ENCODE measurements at regions not wholly inside any gene's neighbourhood (a gene's known extent, or its start where the extent isn't known, plus 50 kb on each side); places are given as distances from the start of the nearest gene placed in this dataset.

DNA sequence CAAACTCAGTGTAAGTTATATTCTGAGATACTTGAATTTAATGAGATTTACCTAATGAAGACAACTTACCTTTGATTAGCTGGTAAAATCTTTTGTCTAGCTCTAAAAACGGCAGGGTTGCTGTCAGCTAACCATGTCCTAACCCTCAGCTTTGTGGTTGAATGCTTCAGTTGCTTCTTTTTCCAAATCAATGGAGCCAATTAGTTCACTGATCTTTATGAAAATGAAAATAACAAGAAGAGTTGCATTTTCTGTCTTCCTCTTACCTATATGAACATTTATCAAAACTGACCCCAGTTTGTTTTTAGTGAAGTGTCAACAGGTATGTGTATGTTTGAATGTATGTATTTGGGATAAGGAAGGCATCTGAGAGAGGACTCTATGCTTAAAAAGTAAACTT is 253.1 kb upstream of the MTPN start:
- DNase-seq = no peak

DNA sequence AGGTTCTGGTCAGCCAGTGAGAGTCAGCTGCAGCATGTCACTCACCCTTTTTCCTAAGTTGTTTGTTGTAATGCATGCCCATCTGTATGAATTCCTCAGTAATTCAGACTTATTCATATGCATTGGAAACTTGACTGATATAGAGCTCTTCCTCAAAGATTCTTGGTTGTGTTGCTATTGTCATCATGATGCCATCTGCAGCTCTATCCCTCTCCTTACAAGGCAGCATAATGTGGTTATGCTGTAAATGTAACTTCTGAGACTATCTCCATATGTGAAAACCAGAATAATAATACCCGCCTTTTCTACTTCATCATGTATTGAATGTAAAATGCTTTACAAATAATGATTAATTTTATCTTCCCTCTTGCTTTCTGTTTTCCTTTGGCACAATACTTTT is 252.6 kb upstream of the MTPN start:
- no peak for DNase-seq

DNA sequence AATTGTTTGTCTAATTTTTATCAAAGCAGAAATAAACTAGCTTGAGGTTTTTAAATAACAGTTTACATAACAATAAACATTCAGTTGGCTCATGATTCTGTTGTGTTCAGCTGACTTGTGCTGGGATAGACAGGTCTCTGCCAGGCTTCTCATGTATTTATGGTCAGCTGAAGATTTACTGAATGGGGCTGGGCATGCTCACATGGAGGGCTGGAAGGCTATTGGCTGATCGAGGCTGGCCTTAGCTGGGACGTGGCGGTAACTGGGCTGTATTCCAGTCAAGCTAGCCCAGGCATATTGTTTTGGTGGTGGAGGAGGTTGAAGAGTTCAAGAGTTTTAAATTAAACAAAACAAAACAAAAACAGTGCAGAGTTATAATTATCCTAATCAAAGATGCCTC is 251.0 kb upstream of the MTPN start:
- DNase-seq = no peak

DNA sequence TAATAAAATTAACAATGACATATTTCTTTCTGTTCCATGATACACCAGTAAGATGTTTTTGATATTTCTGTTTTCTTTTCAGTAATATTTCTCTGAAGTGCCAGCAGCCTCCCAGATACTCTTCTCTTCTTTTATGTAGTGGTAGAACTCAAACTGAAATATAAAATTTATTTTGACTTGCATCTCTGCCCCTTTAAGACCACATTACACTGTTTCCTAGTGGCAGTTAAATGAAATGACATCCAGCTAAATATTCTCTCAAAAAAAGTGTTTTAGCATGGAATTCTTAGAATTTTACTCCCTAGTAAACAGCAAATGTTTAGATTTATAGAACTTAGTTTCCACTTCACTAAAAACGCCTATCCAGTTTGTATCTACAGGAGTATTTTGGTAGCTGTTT is 237.2 kb upstream of the MTPN start:
- no peak for DNase-seq

DNA sequence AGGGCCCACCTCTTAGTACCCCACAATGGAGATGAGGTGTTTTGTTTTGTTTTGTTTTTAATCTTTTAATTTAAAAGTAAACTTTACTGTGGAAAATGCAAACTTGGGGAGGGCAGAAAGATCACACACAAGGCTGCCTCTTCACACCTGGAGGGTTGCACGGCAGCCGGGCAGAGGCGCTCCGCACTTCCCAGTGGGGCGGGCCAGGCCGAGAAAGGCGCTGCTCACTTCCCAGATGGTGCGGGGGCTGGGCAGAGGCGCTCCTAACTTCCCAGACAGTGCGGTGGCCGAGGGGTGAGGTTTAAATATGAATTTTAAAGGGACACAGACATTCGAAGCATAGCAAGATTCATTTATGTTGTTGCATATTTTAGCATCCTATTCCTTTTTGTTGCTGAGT is 235.9 kb upstream of the MTPN start:
- DNase-seq = no peak

DNA sequence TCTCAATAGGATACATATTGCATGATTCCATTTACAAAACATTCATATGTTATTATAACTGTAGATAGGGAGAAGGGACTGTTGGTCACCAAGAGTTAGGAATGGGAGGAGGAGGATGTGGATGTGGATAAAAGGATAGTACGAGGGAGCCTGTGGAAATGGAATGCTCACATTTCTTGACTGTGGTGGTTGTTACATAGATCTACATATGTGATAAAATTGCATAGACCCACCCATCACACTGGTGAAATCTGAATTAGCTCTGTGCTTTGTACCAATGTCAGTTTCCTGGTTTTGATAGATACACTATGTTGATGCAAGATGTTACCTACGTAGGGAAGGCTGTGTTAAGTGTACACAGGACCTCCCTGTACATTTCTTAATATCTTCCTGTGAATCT is 233.5 kb upstream of the MTPN start:
- DNase-seq = no peak

DNA sequence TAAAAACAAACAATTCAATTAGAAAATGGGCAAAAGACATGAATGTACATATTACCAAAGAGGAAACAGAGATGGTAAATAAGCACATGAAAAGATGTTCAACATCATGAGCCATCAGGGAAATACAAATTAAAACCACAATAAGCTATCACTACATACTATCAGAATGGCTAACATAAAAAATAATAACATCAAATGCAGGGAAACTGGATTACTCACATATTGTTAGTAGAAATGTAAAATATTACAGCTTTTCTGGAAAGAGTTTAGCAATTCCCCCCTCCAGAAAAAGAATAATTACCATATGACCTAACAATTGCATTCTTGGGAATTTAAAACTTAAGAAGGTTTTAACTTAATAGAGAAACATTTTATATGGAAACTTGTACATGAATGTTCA is 232.9 kb upstream of the MTPN start:
- DNase-seq = no peak

DNA sequence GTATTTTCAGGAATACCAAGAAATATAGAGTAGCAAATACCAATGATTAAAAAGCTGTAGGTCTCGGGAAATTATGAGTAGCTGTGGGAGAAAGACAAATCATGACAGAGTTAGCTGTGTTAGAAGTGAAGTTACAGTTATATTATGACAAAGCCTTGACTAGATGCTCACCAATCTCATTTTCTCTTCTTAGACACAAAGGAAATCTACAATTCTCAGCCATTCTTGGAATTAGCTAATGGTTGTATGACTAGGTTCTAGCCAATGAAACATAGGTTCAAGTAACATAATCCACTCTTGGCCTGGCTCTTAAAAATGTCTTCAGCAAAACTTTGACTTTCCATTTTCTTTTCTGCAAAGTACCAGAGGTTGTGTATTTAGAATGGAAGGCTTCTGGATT is 228.8 kb upstream of the MTPN start:
- DNase-seq = no peak

DNA sequence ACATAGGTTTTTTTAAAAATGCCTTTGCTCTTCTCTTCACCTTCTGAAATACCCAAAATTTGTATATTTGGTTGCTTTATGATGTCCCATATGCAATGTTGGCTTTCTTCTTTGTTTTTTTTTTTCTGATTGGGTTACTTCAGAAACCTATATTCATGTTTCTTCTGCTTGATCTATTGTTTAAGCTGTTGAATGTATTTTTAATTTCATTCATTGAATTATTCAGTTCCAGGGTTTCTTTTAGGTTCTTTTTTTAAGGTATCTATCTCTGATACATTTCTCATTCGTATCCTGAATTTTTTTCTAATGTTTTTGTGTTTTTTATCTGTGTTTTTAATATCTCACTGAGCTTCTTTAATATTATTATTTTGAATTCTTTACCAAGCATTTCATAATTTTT is 221.0 kb upstream of the MTPN start:
- DNase-seq = no peak

DNA sequence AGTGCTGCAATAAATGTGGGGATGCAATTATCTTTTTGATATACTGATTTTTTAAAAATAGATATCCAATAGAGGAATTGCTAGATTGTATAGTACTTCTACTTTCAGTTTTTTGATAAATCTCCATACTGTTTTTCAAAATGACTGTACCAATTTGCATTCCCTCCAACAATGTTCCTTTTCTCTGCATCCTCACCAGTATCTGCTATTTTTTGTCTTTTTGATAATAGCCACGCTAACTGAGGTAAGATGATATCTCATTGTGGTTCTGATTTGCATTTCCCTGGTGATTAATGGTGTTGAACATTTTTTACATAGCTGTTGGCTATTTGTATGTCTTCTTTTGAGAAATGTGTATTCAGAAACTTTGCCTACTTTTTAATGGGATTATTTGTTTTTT is 217.7 kb upstream of the MTPN start:
- DNase-seq = no peak

DNA sequence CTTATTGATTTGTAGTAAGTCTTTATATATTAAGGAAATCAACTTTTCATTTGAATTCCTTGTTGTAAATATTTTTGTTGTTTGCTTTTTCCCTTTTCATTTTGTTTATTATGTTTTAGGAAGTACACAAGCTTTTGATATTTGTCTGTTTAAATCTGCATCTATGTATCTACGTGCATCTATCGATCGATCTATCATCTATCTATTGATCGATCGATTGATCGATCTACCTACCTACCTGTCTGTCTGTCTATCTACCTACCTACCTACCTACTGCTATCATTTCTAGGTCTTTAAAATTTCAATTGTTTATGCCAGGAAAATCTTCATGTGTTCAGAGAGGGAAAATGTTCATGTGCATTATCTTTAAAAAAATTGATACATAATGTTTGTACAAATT is 216.8 kb upstream of the MTPN start:
- no peak for DNase-seq

DNA sequence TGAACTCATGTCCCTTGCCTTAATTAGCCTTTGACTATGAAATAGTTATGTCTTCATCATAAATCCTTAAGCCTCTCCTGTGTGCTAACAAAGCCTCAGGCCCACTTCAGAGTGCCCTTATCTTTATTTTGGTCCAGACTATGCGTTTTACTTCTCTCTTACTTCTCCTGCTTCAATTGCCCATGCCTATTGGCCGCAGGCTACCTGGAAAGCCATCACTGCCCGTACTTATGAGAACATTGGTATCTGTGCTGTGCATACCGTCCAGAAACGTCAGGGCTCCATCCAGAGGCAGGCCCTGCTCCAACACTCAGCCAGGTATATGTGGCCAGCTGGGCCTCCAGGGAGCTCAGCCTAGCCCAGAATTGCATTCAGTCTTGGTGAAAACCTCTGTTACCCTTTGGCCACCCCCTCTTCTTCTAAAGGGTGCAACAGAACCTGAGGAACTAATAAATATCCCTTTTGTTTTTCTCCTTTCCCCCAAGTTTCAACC is 212.4 kb upstream of the MTPN start:
- DNase-seq = no peak

DNA sequence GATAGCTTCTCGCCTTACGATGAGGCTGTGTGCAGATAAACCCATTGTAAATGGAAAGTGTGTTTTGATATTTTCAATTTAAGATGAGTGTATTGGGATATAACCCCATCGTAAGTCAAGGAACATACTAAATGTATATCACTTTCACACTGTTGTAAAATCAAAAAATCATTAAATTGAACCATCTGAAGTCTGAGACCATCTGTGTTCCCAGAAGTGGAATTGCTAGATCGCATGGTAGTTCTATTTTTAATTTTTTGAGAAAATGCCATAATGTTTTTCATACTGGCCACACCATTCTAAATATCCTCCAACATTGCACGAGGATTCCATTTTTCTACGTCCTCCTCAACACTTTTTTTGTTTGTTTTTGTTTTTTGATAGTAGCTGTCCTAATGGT is 209.1 kb upstream of the MTPN start:
- no peak for DNase-seq

DNA sequence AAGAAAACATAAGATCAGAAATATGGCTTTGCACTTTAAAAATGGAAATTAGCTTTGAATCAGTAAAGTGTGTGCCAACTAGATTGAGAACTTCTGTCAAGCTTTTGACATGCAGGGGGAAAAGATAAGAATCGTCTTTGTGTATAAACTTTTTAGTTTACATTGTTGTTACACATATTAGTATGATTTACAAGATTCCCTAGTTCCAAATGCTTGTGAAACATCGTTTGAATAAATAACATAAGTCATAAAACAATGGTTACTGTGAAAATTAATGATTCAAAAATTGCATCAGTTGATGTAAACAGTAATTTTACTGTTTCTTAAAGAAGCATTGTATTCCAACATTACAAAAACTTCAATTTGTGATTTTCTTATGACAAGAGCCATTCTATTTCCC is 207.6 kb upstream of the MTPN start:
- DNase-seq = no peak

DNA sequence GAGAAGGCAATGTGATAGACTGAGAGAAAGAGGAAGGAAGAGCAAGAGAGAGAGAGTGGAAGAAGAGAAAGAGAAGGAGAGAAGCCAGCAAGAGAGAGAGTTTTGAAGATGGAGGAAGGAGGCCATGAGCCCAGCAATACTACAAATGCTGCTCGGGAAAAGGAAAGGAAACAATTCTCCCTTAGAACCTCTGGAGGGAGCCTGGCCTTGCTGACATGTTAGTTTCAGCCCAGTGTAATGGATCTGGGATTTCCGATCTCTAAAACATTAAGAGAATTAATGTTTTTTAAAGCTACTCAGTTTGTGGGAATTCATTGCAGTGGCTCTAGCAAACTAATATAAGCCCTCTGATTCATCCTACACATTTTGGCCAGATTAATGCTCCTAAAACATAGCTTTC is 206.8 kb upstream of the MTPN start:
- no peak for DNase-seq

DNA sequence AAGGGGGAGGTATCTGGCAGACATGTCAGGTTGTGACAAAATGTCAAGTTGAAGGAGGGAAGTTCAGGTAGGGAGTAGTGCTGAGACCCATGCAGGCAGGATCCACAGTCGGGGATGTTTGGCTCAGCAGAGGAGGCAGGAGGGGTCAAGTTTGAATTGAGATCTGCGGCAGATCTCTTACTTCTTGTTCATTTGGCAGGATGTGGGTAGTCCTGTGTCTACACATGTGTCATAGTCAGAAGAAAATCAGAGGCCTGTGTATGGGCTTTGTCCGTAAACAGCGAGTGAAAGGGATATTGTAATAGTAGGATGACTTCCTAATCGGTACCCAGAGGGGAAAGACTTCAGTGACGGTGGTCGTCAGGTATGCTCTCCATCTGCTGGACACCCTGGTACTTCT is 203.8 kb upstream of the MTPN start:
- DNase-seq = no peak

DNA sequence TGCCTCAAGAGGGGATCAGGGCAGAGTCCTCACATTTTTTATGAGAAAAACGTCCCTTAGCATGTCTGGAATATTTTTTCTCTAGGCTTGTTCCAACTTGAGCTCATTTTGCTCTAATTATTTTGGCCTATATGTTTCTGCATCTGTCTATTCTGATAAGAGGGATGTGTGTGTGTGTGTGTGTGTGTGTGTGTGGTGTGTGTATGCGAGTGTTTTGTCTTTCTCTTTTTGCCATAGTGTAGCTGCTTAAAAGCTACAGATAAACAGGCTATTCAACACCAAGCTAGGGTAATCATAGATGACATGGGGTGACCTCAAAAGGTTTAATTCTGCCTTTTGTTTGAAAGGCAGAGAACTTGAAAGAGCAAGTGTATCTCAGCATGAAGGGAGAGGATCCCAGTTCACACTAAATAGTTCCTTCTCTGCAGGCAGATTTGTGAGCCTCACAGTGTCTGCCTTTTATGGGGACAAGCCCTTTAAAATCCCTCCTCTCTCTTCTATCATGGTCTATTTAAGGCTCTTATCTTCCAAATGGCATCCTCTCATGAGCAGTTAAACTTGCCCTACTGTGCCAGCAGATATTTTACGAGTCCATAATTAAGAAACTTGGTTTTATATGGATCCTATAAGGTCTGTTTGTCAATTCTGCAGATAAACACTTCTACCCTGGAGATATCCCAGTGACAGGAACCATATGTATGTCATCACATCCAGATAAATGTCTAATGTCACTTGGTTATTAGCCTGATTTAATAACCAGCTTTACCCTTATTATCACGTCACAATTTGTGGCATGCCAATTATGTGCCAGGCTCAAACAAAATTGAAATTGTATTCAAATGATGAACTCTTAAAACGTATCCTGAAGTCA is 202.9 kb upstream of the MTPN start:
- DNase-seq = no peak

DNA sequence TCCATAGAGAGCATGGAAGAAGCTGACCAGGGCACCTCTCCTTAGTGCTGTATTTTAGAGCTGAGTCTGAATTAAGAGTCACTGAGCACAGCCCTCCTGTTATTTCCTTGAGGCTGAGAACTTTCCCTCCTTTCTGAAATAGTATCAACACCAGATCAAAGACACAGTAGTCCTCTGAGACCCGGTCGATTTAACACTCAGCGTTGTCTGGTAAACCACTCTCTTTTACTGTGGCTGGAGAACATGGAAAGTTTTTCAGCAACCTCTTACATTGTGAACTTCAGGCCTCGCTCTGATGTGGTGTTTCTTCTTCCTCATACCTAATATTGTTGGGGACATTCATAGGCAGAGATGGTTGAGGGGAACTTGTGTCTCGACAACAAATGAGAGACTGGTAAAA is 202.0 kb upstream of the MTPN start:
- no peak for DNase-seq

DNA sequence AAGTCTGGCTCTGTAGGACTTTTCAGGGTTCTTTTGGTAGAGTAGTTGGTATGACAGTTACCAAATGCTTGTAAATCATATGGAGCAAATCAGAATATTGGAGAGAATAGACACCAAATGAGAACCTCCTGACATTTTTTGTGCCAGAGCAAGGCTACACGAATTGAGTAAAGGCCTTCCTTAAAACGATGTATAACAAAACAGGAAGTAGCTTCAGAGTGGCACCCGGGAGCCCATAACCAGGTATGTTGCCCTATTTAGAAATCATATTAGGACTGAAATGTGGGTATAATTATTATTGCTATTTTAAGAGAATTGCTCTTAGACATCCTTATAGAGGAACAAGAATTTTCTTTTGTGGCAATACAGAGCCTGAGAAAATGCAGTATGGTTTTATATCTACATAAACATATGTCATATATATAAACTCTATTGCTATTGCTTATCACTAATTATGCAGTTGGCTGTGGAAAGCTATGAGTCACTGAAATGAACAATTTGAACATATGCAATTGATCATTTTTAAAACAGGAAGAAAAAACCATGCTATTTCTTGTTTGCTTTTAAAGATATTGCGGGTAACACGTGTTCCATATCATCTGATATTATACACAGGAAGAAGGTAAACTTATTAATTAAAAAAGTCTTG is 197.4 kb upstream of the MTPN start:
- DNase-seq = no peak

DNA sequence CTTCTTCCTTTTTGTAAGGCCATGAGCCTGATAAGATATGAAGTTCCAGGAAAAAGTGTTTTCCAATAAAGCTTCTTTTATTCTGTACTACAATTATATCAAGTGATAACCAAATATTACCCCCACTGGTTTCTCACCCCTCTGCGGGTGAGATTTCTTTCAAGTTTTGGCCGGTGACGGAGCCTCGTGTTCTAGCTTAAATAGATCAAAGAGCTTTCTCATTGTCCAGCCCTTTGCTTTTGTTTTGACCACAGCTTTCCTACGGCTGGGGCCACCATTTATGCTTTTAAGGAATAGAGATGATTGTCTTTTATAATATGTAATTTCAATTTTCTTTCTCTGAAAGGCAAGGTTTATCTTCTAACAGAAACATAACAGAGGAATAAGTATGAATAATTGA is 196.7 kb upstream of the MTPN start:
- DNase-seq = no peak

DNA sequence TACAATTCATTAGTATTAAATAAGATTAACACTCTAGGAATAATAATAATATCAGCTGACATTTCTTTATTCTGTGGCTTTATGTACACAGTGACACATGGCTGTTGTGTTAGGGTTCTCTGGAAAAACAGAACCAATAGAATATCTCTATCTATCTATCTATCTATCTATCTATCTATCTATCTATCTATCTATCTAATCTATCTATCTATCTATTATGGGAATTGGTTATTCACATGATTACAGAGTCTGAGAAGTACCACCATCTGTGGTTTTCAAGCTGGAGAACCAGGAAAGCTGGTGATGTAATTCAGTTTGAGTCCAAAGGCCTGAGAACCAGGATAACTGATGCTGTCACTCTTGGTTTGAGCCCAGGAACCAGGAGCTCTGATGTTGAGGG is 194.1 kb upstream of the MTPN start:
- DNase-seq = no peak

DNA sequence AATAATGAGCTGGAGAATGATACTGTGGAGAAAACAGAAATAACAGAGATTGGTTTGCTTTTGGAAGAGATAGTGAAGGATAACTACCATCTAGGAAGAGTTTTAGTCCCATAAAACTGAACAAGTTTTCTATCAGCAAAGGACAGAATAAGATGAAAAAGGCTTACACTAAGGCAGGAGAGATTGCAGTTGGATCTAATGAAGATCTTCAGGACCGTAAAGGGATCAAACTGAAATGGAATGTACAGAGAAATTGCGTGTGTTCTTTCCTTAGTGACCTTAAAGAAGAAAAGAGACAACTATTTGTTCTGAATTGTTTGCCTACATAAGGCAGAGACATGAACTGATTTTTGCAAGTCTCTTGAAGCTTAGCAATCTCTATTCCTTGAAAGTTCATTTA is 191.7 kb upstream of the MTPN start:
- no peak for DNase-seq

DNA sequence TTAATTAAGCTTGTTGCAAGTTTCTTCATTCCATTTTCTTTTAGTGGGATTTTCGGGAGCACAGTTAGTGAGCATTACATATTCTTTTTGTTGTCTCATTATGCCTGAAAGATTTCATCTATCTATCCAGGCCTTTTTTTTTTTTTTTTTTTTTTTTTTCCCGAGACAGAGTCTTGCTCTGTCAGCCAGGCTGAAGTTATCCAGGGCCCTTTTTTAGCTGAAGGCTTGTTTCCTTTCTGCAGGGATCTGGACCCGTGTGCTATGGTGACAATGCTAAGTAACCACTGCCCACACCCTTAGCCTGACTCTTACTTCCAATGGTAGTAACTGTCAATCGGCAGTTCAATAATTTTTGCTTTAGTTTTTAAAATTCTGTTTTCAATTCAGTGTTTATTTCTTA is 190.8 kb upstream of the MTPN start:
- no peak for DNase-seq

DNA sequence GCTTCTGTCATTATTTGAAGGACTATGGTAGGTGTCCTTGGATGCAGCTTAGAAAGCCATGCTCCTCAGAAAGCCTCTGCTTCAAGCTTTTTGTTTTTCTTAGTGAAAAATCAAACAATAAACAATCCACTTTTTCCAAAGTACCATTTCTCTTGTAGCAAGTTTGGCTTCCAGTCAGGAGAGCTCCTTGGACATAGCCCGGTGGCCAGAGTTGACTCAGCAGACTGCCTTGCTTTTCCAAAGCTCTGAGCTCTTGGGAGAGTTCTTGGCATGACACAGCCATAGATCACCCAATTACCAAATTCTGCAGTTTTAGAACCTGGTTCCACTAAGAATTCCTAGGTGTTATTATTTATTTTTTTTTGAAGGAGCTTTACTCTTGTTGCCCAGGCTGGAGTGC is 189.4 kb upstream of the MTPN start:
- DNase-seq = no peak

DNA sequence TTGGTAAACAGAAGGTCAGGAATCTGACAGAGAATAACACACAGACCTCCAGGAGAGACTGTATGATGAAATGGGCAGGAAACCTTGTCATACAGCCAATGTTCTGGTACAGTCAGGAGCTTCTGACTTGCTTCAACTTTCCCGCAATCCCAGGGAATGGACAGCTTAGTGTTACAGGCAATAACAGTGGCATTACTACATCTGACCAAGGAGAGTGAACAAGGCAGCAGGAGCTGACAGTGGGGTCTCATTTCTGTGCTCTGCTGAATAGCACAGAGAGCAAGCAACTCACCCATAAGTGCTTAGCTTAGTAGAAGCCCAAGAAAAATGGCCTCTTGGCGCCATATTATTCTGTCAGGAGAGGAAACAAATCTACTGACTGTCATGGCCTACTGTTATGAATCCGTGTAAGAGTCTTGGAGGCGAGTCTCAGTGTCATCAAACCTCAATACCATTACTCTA is 186.2 kb upstream of the MTPN start:
- DNase-seq = no peak
